ENCODE measurements at regions not wholly inside any gene's neighbourhood (a gene's known extent, or its start where the extent isn't known, plus 50 kb on each side); places are given as distances from the start of the nearest gene placed in this dataset.

DNA sequence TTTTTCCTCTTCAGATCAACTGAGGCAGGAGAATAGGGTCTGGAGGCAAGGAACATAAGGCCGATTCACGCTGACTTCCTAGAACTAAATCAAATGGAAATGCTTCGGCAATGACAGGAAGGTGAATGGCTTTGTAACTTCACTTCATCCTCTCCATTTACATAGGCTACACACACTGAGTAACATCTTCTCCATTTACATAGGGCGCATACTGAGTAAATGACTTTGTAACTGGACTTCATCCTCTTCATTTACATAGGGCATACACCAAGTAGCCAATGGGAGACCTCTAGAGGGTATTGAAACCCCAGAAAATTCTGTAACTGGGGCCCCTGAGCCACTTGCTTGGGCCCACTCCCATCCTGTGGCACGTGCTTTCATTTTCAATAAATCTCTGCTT lies 71.0 kb upstream of the CPSF6 start:
- TF ChIP-seq, protein P1, sequence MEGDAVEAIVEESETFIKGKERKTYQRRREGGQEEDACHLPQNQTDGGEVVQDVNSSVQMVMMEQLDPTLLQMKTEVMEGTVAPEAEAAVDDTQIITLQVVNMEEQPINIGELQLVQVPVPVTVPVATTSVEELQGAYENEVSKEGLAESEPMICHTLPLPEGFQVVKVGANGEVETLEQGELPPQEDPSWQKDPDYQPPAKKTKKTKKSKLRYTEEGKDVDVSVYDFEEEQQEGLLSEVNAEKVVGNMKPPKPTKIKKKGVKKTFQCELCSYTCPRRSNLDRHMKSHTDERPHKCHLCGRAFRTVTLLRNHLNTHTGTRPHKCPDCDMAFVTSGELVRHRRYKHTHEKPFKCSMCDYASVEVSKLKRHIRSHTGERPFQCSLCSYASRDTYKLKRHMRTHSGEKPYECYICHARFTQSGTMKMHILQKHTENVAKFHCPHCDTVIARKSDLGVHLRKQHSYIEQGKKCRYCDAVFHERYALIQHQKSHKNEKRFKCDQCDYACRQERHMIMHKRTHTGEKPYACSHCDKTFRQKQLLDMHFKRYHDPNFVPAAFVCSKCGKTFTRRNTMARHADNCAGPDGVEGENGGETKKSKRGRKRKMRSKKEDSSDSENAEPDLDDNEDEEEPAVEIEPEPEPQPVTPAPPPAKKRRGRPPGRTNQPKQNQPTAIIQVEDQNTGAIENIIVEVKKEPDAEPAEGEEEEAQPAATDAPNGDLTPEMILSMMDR (IDR thresholded peaks at IDR 0.05; ENCODE audit: insufficient read depth, low read length), result no peak
- TF ChIP-seq POLR2AphosphoS5 (IDR thresholded peaks at IDR 0.05; ENCODE audit: low read depth) (no peak), REST (IDR thresholded peaks at IDR 0.05; ENCODE audit: insufficient replicate concordance, low read depth) (no peak)
